Activated T-helper 17 cell treated with anti-CD3 and anti-CD28 coated beads, Interleukin-2, amount 50 U/mL, for 72 hours (primary cell): ENCODE measurements at regions not wholly inside any gene's neighbourhood (a gene's known extent, or its start where the extent isn't known, plus 50 kb on each side); places are given as distances from the start of the nearest gene placed in this dataset.

Experiments
- ATAC-seq: fragments of 150-1000 bp; cut with Tn5 transposase; replicated peaks from 2 replicates; pipeline ENCODE4 v1.10.0; 2021; ENCODE audit warnings: mild to moderate bottlenecking, moderate library complexity
- H3K27ac Mint-ChIP-seq: one replicate; pipeline ENCODE4 v1.8.0; 2022; ENCODE audit warnings: mixed read lengths
- H3K27me3 Mint-ChIP-seq: one replicate; pipeline ENCODE4 v1.8.0; 2022; ENCODE audit warnings: mixed read lengths
- H3K36me3 Mint-ChIP-seq: one replicate; pipeline ENCODE4 v1.8.0; 2022; ENCODE audit warnings: low read depth, mild to moderate bottlenecking, mixed read lengths
- H3K4me1 Mint-ChIP-seq: one replicate; pipeline ENCODE4 v1.8.0; 2022; ENCODE audit warnings: mixed read lengths
- H3K4me3 Mint-ChIP-seq: one replicate; pipeline ENCODE4 v1.8.0; 2022; ENCODE audit warnings: mild to moderate bottlenecking, mixed read lengths
- H3K9me3 Mint-ChIP-seq: one replicate; pipeline ENCODE4 v1.8.0; 2022; ENCODE audit warnings: mixed read lengths

- H3K4me3 Mint-ChIP-seq, result no peak overlapping the region
- H3K27ac Mint-ChIP-seq, result no peak overlapping the region
- H3K27me3 Mint-ChIP-seq, result peaks cover 23% of the 10 kb centered on the region
- H3K36me3 Mint-ChIP-seq, result no peaks in the 10 kb centered on the region
- H3K9me3 Mint-ChIP-seq, result no peaks in the 10 kb centered on the region
- peaks cover 19% of the 10 kb centered on the region for H3K4me1 Mint-ChIP-seq
- no peak for ATAC-seq
These were observed 98.9 kb upstream of the LGALSL start for GRCh38 chr2:64354857-64355680.

- no peak for ATAC-seq
- H3K4me3 Mint-ChIP-seq, result no peak overlapping the region
- peaks cover 26% of the 10 kb centered on the region for H3K27me3 Mint-ChIP-seq
- no peaks in the 10 kb centered on the region for H3K9me3 Mint-ChIP-seq
- H3K4me1 Mint-ChIP-seq, result peaks cover 19% of the 10 kb centered on the region
- no peaks in the 10 kb centered on the region for H3K36me3 Mint-ChIP-seq
- no peak overlapping the region for H3K27ac Mint-ChIP-seq
These were observed 97.1 kb upstream of the LGALSL start for GRCh38 chr2:64356906-64357305.

GRCh38 chr2:64359171-64359891, 94.6 kb upstream of the LGALSL start:
- no peaks in the 10 kb centered on the region for H3K9me3 Mint-ChIP-seq

GRCh38 chr2:64359892-64360657, 93.9 kb upstream of the LGALSL start:
- peak; percentile 97 for ATAC-seq
- no peaks in the 10 kb centered on the region for H3K36me3 Mint-ChIP-seq
- H3K4me3 Mint-ChIP-seq, result peak overlapping the region; percentile 30

More at GRCh38 chr2:64359171-64359891, 94.6 kb upstream of the LGALSL start:
- no peaks in the 10 kb centered on the region for H3K36me3 Mint-ChIP-seq
- no peak overlapping the region for H3K27ac Mint-ChIP-seq
- peaks cover 22% of the 10 kb centered on the region for H3K27me3 Mint-ChIP-seq
- H3K4me3 Mint-ChIP-seq, result peak overlapping the region; percentile 30
- no peak for ATAC-seq
- H3K4me1 Mint-ChIP-seq, result peaks cover 19% of the 10 kb centered on the region

GRCh38 chr2:64361151-64361938, 92.6 kb upstream of the LGALSL start:
- Mint-ChIP-seq H3K27me3 (peaks cover 22% of the 10 kb centered on the region), H3K9me3 (no peaks in the 10 kb centered on the region)

More at GRCh38 chr2:64359892-64360657, 93.9 kb upstream of the LGALSL start:
- Mint-ChIP-seq H3K27me3 (peaks cover 22% of the 10 kb centered on the region), H3K27ac (no peak overlapping the region), H3K9me3 (no peaks in the 10 kb centered on the region), H3K4me1 (peaks cover 19% of the 10 kb centered on the region)

GRCh38 chr2:64362562-64363026, 91.4 kb upstream of the LGALSL start:
- peaks cover 7% of the 10 kb centered on the region for H3K4me1 Mint-ChIP-seq
- no peak for ATAC-seq
- peaks cover 12% of the 10 kb centered on the region for H3K27me3 Mint-ChIP-seq
- no peaks in the 10 kb centered on the region for H3K9me3 Mint-ChIP-seq
- no peaks in the 10 kb centered on the region for H3K36me3 Mint-ChIP-seq
- no peak overlapping the region for H3K4me3 Mint-ChIP-seq
- H3K27ac Mint-ChIP-seq, result no peak overlapping the region

More at GRCh38 chr2:64361151-64361938, 92.6 kb upstream of the LGALSL start:
- ATAC-seq, result no peak
- Mint-ChIP-seq H3K27ac (no peak overlapping the region), H3K4me3 (no peak overlapping the region), H3K4me1 (peaks cover 15% of the 10 kb centered on the region), H3K36me3 (no peaks in the 10 kb centered on the region)

- Mint-ChIP-seq H3K36me3 (no peaks in the 10 kb centered on the region), H3K27ac (no peak overlapping the region), H3K27me3 (peaks cover 10% of the 10 kb centered on the region), H3K4me3 (no peak overlapping the region), H3K4me1 (peaks cover 7% of the 10 kb centered on the region), H3K9me3 (no peaks in the 10 kb centered on the region)
- no peak for ATAC-seq
These were observed 90.8 kb upstream of the LGALSL start for GRCh38 chr2:64363140-64363539.

- Mint-ChIP-seq H3K9me3 (no peaks in the 10 kb centered on the region), H3K4me3 (no peak overlapping the region), H3K36me3 (no peaks in the 10 kb centered on the region), H3K27ac (no peak overlapping the region), H3K27me3 (peaks cover 8% of the 10 kb centered on the region), H3K4me1 (peaks cover 6% of the 10 kb centered on the region)
- no peak for ATAC-seq
These were observed 90.1 kb upstream of the LGALSL start for GRCh38 chr2:64363848-64364247.

GRCh38 chr2:64367444-64368232, 86.3 kb upstream of the LGALSL start:
- Mint-ChIP-seq H3K36me3 (no peaks in the 10 kb centered on the region), H3K9me3 (no peaks in the 10 kb centered on the region), H3K4me3 (no peak overlapping the region), H3K27ac (peak overlapping the region; percentile 15), H3K4me1 (no peaks in the 10 kb centered on the region), H3K27me3 (peaks cover 3% of the 10 kb centered on the region)
- ATAC-seq, result no peak

GRCh38 chr2:64369706-64370105, 84.3 kb upstream of the LGALSL start:
- no peak for ATAC-seq
- no peaks in the 10 kb centered on the region for H3K36me3 Mint-ChIP-seq
- no peak overlapping the region for H3K27ac Mint-ChIP-seq
- peaks cover 3% of the 10 kb centered on the region for H3K27me3 Mint-ChIP-seq
- no peaks in the 10 kb centered on the region for H3K4me1 Mint-ChIP-seq
- no peak overlapping the region for H3K4me3 Mint-ChIP-seq
- H3K9me3 Mint-ChIP-seq, result no peaks in the 10 kb centered on the region

GRCh38 chr2:64371727-64372126, 82.2 kb upstream of the LGALSL start:
- Mint-ChIP-seq H3K4me1 (no peaks in the 10 kb centered on the region), H3K27me3 (peaks cover 3% of the 10 kb centered on the region), H3K27ac (no peak overlapping the region), H3K4me3 (no peak overlapping the region), H3K9me3 (no peaks in the 10 kb centered on the region), H3K36me3 (no peaks in the 10 kb centered on the region)
- no peak for ATAC-seq

- ATAC-seq, result no peak
- no peaks in the 10 kb centered on the region for H3K4me1 Mint-ChIP-seq
These were observed 79.3 kb upstream of the LGALSL start for GRCh38 chr2:64374686-64375085.

GRCh38 chr2:64376926-64377325, 77.0 kb upstream of the LGALSL start:
- Mint-ChIP-seq H3K4me1 (no peaks in the 10 kb centered on the region), H3K9me3 (no peaks in the 10 kb centered on the region), H3K4me3 (no peak overlapping the region), H3K36me3 (no peaks in the 10 kb centered on the region), H3K27me3 (peaks cover 3% of the 10 kb centered on the region), H3K27ac (no peak overlapping the region)
- ATAC-seq, result no peak

More at GRCh38 chr2:64374686-64375085, 79.3 kb upstream of the LGALSL start:
- H3K36me3 Mint-ChIP-seq, result no peaks in the 10 kb centered on the region
- peaks cover under 1% of the 10 kb centered on the region for H3K27me3 Mint-ChIP-seq
- no peak overlapping the region for H3K4me3 Mint-ChIP-seq
- no peaks in the 10 kb centered on the region for H3K9me3 Mint-ChIP-seq
- H3K27ac Mint-ChIP-seq, result no peak overlapping the region
